MM.1S (cell line): ENCODE measurements at regions not wholly inside any gene's neighbourhood (a gene's known extent, or its start where the extent isn't known, plus 50 kb on each side); places are given as distances from the start of the nearest gene placed in this dataset.

ENCODE experiments used
- EZH2 ChIP-seq: fragments of 300-600 bp; sonication (generic); optimal IDR thresholded peaks from 2 replicates; pipeline ENCODE3; 2017; ENCODE audit warnings: low read depth, mild to moderate bottlenecking, antibody characterized with exemption, low read length, mixed read lengths
- EZH2phosphoT487 ChIP-seq: fragments of 300-600 bp; sonication (generic); IDR thresholded peaks from 2 replicates; pipeline ENCODE4 v1.6.1; 2018; ENCODE audit warnings: antibody characterized with exemption, low read length
- TF ChIP-seq, protein P1 (sequence below): fragments of 300-600 bp; sonication (generic); IDR thresholded peaks from 2 replicates; pipeline ENCODE4 v1.5.1; 2016; ENCODE audit warnings: antibody characterized with exemption, low read length, mixed read lengths

DNA sequence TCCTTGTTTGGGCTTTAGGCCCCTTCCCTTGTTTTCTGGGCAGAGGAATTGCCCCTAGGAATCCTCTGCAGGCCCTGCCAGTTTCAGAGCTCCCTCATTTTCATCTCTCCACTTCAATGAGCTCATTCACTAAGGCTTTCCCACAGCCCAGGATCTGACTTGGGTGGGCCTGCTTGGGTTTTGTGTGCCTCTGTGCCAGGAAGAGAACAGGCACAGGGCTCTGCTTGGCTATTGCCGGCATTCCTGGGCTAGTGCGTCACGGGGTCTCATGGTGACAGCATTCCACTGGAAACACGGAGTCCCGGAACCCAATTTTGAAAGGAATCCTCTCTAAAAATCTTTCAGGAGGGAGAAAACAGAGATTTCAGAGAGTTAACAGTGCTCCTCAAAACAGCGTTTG lies 150.5 kb downstream of the VCX3A start:
- TF ChIP-seq, protein P1, sequence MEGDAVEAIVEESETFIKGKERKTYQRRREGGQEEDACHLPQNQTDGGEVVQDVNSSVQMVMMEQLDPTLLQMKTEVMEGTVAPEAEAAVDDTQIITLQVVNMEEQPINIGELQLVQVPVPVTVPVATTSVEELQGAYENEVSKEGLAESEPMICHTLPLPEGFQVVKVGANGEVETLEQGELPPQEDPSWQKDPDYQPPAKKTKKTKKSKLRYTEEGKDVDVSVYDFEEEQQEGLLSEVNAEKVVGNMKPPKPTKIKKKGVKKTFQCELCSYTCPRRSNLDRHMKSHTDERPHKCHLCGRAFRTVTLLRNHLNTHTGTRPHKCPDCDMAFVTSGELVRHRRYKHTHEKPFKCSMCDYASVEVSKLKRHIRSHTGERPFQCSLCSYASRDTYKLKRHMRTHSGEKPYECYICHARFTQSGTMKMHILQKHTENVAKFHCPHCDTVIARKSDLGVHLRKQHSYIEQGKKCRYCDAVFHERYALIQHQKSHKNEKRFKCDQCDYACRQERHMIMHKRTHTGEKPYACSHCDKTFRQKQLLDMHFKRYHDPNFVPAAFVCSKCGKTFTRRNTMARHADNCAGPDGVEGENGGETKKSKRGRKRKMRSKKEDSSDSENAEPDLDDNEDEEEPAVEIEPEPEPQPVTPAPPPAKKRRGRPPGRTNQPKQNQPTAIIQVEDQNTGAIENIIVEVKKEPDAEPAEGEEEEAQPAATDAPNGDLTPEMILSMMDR = no peak
- no peak for TF ChIP-seq EZH2phosphoT487
- TF ChIP-seq EZH2 = no peak
